ENCODE measurements at regions not wholly inside any gene's neighbourhood (a gene's known extent, or its start where the extent isn't known, plus 50 kb on each side); places are given as distances from the start of the nearest gene placed in this dataset.
"Not testable (repeated sequence)": the region's sequence is repeated elsewhere in the genome, so short reads cannot be mapped to it uniquely, and the experiment has no call there.

GRCh38 chr5:130939059-130939458, 226.0 kb downstream of the HINT1 start:
- DNase-seq: peak in 1 of 3 experiments; percentile 59

- no peak for DNase-seq
These were observed 228.0 kb downstream of the HINT1 start for GRCh38 chr5:130937046-130937445.

DNA sequence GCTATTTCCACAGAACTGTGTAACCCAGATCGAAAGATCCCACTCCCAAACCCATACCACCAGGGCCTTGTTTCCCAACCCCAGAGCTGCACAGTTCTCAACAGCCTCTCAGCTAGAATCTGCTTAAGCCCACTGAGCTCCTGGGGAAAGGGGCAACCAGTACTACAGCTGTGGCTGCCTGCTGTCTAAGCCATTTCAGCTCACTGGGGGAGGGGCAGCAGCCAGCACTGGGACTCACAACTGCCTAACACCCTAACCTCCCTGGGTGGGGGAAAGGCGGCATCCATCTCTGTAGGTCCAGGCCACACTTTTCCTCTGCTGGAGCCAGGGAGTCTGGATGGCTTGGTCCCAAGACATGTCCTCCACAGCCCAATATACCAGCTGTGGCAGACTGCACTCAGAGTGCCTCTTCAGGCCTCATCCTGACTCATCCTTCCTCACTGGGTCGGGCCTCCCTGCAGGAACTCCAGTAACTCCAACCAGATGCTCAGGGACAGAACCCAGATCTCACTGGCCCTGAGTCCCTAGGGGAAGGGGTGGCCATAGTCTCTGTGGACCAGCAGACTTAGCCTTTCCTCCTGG, 241.4 kb downstream of the HINT1 start:
- no peak for DNase-seq

- DNase-seq: no peak
These were observed 253.0 kb downstream of the HINT1 start for GRCh38 chr5:130912088-130912487.

DNA sequence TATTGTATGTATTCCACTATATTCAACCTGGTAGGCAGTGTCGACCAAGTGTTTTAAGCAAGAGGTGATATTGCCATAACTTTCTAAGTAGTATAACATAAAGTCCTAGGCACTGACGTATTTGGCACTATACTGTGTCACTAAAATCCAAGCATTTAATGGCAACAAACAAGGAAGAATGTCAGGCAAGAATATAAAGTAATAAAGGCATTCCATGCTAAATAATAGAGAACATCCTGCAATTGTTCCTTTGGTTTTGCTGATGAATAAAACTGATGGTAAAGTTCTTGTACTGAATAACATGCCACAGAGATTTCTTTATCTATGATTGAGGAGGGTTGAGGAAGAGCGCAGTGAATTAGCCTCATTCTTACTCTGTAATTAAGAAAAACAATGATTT, 256.9 kb downstream of the HINT1 start:
- DNase-seq: no peak

GRCh38 chr5:130897537-130898195, 267.4 kb downstream of the HINT1 start:
- peak; percentile 69 to 90 (median 70) for DNase-seq

GRCh38 chr5:130897181-130897536, 267.9 kb downstream of the HINT1 start:
- not testable (repeated sequence) for DNase-seq

GRCh38 chr5:130896636-130897035, 268.4 kb downstream of the HINT1 start:
- peak in 1 of 3 experiments; percentile 27 for DNase-seq

- DNase-seq: no peak
These were observed 272.1 kb downstream of the HINT1 start for GRCh38 chr5:130893006-130893405.

GRCh38 chr5:130890610-130891009, 274.4 kb downstream of the HINT1 start:
- no peak for DNase-seq

- no peak for DNase-seq
These were observed 279.4 kb downstream of the HINT1 start for GRCh38 chr5:130885691-130886090.

DNA sequence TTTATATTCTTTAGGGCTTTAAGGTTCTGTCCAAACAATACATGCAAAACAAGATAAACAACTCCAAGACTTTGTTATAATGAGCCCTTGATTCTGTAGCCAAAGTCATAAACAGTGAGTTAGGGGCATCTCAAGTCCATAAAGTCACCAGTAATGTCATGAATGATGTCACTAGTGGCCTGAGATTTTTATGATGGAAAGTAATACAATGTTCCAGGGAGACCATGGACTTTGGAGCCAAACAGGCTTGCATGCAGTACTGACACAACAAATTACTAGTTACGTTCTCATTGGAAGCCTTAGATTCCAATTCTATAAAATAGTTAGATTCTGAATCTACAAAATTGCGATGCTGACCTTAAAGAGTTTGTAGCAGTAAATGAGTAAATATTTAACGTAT, 280.0 kb downstream of the HINT1 start:
- no peak for DNase-seq

GRCh38 chr5:130884023-130884422, 281.0 kb downstream of the HINT1 start:
- no peak for DNase-seq

GRCh38 chr5:130875656-130876055, 289.4 kb downstream of the HINT1 start:
- no peak for DNase-seq

GRCh38 chr5:130874861-130875417, 290.1 kb downstream of the HINT1 start:
- no peak for DNase-seq

- peak in 2 of 3 experiments; percentile 4 to 25 for DNase-seq
These were observed 293.5 kb downstream of the HINT1 start for GRCh38 chr5:130871346-130872086.

DNA sequence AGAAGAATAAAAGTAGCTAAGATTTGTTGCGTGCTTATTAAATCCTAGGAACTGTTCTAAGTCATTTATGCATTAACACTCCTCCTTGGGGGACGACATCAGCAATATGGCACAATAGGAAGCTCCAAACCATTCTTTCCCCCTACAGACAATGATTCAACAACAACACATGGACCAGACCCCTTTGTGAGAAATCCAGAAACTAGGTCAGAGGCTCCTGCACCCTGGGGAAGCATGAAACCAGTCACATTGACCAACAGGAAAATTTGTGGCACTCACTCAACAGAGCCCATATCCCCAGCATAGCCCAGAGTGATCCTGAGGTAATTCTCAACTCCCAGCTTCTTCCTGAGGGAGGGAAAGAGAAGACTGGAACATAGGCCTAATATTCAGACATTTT, 294.4 kb downstream of the HINT1 start:
- no peak for DNase-seq

DNA sequence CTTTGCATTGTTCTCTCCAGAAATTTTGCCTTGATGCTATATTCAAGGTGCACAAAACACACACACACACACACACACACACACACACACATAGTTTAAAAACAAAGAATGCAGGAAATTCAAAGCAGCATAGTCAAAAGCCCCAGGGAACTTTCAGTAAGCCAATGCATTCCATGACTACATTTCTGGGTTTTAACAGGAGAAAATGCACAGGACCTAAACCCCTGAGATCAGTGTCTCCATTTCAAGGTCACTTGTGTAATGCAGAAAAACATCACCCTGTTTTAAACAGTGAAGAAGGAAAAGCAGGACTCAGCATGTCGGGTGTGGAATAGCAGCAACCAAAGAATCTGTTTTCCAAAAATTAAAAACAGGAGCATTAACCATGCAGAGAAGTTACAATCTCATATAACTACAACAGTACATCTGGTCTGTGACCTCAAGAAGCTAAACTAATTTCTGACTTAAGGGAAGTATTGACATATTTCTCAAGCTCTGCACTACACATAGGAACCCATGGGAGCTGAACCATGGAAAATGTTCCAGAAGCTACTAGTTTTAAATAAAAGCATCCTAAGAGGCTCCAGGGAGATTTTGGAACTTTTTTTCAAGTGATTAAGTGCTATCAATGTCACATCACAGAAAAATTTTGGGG, 296.7 kb downstream of the HINT1 start:
- no peak for DNase-seq

- no peak for DNase-seq
These were observed 319.8 kb downstream of the HINT1 start for GRCh38 chr5:130845049-130845765.

GRCh38 chr5:130836729-130837649, 328.1 kb downstream of the HINT1 start:
- peak in 2 of 3 experiments; percentile 0 to 52 for DNase-seq

DNA sequence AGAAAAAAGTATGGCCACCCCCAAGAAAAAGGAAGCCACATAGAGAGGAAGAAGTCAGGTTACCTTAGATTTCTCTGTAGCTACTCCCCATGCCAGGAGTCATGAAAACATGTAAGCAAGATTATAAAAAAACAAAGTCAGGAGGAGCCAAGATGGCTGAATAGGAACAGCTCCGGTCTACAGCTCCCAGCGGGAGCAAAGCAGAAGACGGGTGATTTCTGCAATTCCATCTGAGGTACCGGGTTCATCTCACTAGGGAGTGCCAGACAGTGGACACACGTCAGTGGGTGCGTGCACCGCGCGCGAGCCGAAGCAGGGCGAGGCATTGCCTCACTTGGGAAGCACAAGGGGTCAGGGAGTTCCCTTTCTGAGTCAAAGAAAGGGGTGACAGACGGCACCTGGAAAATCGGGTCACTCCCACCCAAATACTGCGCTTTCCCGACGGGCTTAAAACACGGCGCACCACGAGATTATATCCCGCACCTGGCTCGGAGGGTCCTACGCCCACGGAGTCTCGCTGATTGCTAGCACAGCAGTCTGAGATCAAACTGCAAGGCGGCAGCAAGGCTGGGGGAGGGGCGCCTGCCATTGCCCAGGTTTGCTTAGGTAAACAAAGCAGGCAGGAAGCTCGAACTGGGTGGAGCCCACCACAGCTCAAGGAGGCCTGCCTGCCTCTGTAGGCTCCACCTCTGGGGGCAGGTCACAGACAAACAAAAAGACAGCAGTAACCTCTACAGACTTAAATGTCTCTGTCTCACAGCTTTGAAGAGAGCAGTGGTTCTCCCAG, 347.3 kb downstream of the HINT1 start:
- peak in 1 of 3 experiments; percentile 19 for DNase-seq

Measured in NCI-H1417 (cell line).